Liver (tissue), 8 donors: ENCODE measurements at regions not wholly inside any gene's neighbourhood (a gene's known extent, or its start where the extent isn't known, plus 50 kb on each side); places are given as distances from the start of the nearest gene placed in this dataset.

Experiments
- DNase-seq: peaks from one replicate; pipeline ENCODE4 v3.0.0-alpha.2; 2017; ENCODE audit warnings: low spot score
- H3K27ac ChIP-seq, 2 donors: one replicate each; pipeline ENCODE4 v1.7.0; 2013; ENCODE audit warnings: inconsistent platforms in 2 of 2, low read length in 2 of 2, control low read depth in 1 of 2, low read depth in 1 of 2, mild to moderate bottlenecking in 1 of 2
- H3K27me3 ChIP-seq, 4 donors: one replicate each; pipeline versions ENCODE4 v1.6.1 to v1.7.0; 2013; ENCODE audit warnings: low read length in 3 of 4, inconsistent platforms in 1 of 4, mild to moderate bottlenecking in 1 of 4, moderate library complexity in 1 of 4; ENCODE audit not compliant: control insufficient read depth in 4 of 4, insufficient read depth in 4 of 4
- H3K36me3 ChIP-seq, 4 donors: one replicate each; pipeline versions ENCODE4 v1.6.1 to v1.7.0; 2013; ENCODE audit warnings: low read length in 3 of 4, mild to moderate bottlenecking in 3 of 4, low read depth in 1 of 4, moderate library complexity in 1 of 4; ENCODE audit not compliant: control insufficient read depth in 4 of 4, insufficient read depth in 3 of 4
- H3K4me1 ChIP-seq, 4 donors: one replicate each; pipeline versions ENCODE4 v1.6.1 to v1.7.0; 2013; ENCODE audit warnings: low read length in 3 of 4, mild to moderate bottlenecking in 3 of 4, moderate library complexity in 1 of 4; ENCODE audit not compliant: control insufficient read depth in 4 of 4, insufficient read depth in 4 of 4
- H3K4me3 ChIP-seq, 3 donors: one replicate each; pipeline versions ENCODE4 v1.6.1 to v1.7.0; 2013; ENCODE audit warnings: low read length in 3 of 3, control low read depth in 1 of 3, low read depth in 1 of 3, mild to moderate bottlenecking in 1 of 3
- H3K9ac ChIP-seq, 2 donors: one replicate each; pipeline ENCODE4 v1.7.0; 2013; ENCODE audit warnings: low read length in 2 of 2, mild to moderate bottlenecking in 2 of 2, moderate library complexity in 2 of 2, control low read depth in 1 of 2, low read depth in 1 of 2
- H3K9me3 ChIP-seq, 4 donors: one replicate each; pipeline versions ENCODE4 v1.6.1 to v1.7.0; 2013; ENCODE audit warnings: low read length in 3 of 4; ENCODE audit not compliant: control insufficient read depth in 4 of 4
- EGR1 ChIP-seq, 2 donors: IDR thresholded peaks; 2 replicates each; pipeline ENCODE4 v1.6.1; 2016 to 2018; ENCODE audit warnings: antibody characterized with exemption in 2 of 2, low read depth in 2 of 2
- FOXA2 ChIP-seq: IDR thresholded peaks from 2 replicates; pipeline ENCODE4 v1.6.1; 2016; ENCODE audit warnings: antibody characterized with exemption
- HNF4A ChIP-seq, 2 donors: conservative IDR thresholded peaks; 2 replicates each; pipeline ENCODE4 v1.6.1; 2016; ENCODE audit warnings: antibody characterized with exemption in 2 of 2, mild to moderate bottlenecking in 2 of 2
- HNF4G ChIP-seq: IDR thresholded peaks from 2 replicates; pipeline ENCODE4 v1.6.1; 2016; ENCODE audit warnings: antibody characterized with exemption
- JUND ChIP-seq, 2 donors: IDR thresholded peaks; 2 replicates each; pipeline ENCODE4 v1.6.1; 2016; ENCODE audit warnings: antibody characterized with exemption in 2 of 2
- NR2F2 ChIP-seq: IDR thresholded peaks from 2 replicates; pipeline ENCODE4 v1.6.1; 2016; ENCODE audit warnings: antibody characterized with exemption
- RAD21 ChIP-seq, 2 donors: IDR thresholded peaks; 2 replicates each; pipeline ENCODE4 v1.6.1; 2016; ENCODE audit warnings: antibody characterized with exemption in 2 of 2, mild to moderate bottlenecking in 2 of 2
- RXRA ChIP-seq, 2 donors: IDR thresholded peaks; 2 replicates each; pipeline ENCODE4 v1.6.1; 2017 to 2018; ENCODE audit warnings: antibody characterized with exemption in 2 of 2, mild to moderate bottlenecking in 1 of 2
- SP1 ChIP-seq: IDR thresholded peaks from 2 replicates; pipeline ENCODE4 v1.6.1; 2018; ENCODE audit warnings: antibody characterized with exemption, mild to moderate bottlenecking
- YY1 ChIP-seq: IDR thresholded peaks from 2 replicates; pipeline ENCODE4 v1.6.1; 2016; ENCODE audit warnings: antibody characterized with exemption, mild to moderate bottlenecking
- WGBS: extraction: QIAGEN DNeasy Blood & Tissue Kit; methylation state at CpG from one replicate; pipeline ENCODE4 v1.1.7; 2013; 5-methylcytosine and 5-hydroxymethylcytosine counted together
- TF ChIP-seq, protein P1 (sequence below): IDR thresholded peaks from 2 replicates; pipeline ENCODE4 v1.6.1; 2016; ENCODE audit warnings: antibody characterized with exemption
- TF ChIP-seq, protein P2 (sequence below): fragments of 150-350 bp; IDR thresholded peaks from 2 replicates; pipeline ENCODE4 v1.5.1; 2017; ENCODE audit warnings: improper control_type of control experiment, low read depth, low read length; ENCODE audit not compliant: missing input control
- TF ChIP-seq, protein P3 (sequence below): IDR thresholded peaks from 2 replicates; pipeline ENCODE4 v1.6.1; 2016; ENCODE audit warnings: antibody characterized with exemption
- TF ChIP-seq, protein P4 (sequence below): IDR thresholded peaks from 2 replicates; pipeline ENCODE4 v1.6.1; 2016; ENCODE audit warnings: antibody characterized with exemption
- TF ChIP-seq, protein P5 (sequence below): IDR thresholded peaks from 2 replicates; pipeline ENCODE4 v1.6.1; 2016; ENCODE audit warnings: antibody characterized with exemption, mild to moderate bottlenecking
- donor health status: healthy.
- donor health status: healthy.
- donor health status: healthy.
- donor health status: healthy.
- donor health status: healthy.

DNA sequence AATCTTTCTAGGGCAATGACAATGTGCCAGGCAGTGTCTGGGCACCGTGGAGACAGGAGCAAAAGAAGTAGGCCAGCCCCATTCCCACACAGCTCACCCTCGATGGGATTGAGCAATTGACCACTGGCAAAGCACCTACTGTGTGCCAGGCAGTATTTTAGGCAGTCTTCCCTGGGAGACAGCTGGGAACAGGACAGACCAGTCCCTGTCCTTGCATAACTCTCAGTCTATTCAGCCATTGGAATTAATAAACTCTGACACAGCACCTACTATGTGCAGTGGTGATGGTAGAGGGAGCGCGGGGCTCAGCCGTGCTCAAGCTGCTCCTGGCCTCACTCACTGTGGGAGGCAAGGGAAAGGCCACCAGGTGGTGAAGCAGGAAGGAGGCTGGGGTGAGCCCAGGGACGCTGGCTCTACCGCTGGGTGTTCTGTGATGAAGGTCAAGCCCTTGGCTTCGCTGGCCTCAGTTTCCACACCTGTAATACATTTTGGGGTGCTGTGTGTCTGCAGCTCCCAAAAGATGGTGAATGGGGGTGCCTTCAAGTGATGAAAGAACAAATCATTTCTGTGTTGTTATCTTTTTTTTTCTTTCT lies 122.3 kb upstream of the PMEPA1 start:
- no peak overlapping the region for H3K27ac ChIP-seq
- H3K9me3 ChIP-seq, result no peaks in the 10 kb centered on the region
- WGBS, result 76% methylated on average over 8 of the region's 8 CpGs
- H3K27me3 ChIP-seq, result peaks cover 0 to 7% (median 0%) of the 10 kb centered on the region in 4 donors
- no peak overlapping the region for H3K9ac ChIP-seq
- no peak overlapping the region for H3K4me3 ChIP-seq
- no peaks in the 10 kb centered on the region for H3K36me3 ChIP-seq
- no peak for DNase-seq
- TF ChIP-seq HNF4A (conservative IDR thresholded peaks at IDR 0.05) (no peak), SP1 (no peak), EGR1 (IDR thresholded peaks at IDR 0.05; ENCODE audit: low read depth in 2 of 2) (no peak), RAD21 (IDR thresholded peaks at IDR 0.05) (no peak), JUND (IDR thresholded peaks at IDR 0.05) (no peak), RXRA (IDR thresholded peaks at IDR 0.05) (no peak), HNF4G (no peak)
- TF ChIP-seq, protein P1, sequence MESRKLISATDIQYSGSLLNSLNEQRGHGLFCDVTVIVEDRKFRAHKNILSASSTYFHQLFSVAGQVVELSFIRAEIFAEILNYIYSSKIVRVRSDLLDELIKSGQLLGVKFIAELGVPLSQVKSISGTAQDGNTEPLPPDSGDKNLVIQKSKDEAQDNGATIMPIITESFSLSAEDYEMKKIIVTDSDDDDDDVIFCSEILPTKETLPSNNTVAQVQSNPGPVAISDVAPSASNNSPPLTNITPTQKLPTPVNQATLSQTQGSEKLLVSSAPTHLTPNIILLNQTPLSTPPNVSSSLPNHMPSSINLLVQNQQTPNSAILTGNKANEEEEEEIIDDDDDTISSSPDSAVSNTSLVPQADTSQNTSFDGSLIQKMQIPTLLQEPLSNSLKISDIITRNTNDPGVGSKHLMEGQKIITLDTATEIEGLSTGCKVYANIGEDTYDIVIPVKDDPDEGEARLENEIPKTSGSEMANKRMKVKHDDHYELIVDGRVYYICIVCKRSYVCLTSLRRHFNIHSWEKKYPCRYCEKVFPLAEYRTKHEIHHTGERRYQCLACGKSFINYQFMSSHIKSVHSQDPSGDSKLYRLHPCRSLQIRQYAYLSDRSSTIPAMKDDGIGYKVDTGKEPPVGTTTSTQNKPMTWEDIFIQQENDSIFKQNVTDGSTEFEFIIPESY, result no peak
- TF ChIP-seq, protein P2, sequence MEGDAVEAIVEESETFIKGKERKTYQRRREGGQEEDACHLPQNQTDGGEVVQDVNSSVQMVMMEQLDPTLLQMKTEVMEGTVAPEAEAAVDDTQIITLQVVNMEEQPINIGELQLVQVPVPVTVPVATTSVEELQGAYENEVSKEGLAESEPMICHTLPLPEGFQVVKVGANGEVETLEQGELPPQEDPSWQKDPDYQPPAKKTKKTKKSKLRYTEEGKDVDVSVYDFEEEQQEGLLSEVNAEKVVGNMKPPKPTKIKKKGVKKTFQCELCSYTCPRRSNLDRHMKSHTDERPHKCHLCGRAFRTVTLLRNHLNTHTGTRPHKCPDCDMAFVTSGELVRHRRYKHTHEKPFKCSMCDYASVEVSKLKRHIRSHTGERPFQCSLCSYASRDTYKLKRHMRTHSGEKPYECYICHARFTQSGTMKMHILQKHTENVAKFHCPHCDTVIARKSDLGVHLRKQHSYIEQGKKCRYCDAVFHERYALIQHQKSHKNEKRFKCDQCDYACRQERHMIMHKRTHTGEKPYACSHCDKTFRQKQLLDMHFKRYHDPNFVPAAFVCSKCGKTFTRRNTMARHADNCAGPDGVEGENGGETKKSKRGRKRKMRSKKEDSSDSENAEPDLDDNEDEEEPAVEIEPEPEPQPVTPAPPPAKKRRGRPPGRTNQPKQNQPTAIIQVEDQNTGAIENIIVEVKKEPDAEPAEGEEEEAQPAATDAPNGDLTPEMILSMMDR, result no peak
- TF ChIP-seq, protein P3, sequence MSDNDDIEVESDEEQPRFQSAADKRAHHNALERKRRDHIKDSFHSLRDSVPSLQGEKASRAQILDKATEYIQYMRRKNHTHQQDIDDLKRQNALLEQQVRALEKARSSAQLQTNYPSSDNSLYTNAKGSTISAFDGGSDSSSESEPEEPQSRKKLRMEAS, result no peak
- no peaks in the 10 kb centered on the region for H3K4me1 ChIP-seq

DNA sequence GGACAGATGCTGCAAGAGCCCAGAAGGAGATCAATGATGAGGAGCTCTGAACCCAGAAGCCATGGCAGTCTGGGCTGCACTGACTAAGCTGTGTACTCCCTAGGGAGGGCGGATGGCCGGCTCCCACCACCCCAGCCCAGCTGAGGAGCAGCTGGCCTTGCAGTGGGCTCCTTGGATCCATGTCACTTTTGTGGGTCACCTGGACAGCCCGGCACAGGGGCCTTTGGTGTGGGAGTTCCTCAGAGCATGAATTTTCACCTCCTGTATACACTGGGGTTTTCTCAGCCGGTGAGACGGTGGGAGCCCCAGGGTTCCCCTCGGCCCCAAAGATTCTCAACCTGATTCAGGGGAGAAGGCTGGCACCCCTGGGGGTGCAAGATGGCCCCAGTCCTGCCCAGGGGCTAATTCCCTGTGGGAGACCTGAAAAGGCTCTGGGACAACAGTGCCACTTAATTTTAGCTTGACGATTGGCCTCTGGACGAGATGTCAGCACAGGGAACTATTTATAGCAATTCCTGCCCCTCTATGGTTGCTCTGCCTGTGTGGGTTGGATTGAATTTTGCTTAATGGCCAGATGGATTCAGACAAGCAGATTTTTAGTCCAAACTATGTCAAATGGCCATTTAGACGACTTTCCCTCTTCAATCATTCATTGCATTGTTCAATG lies 121.6 kb upstream of the PMEPA1 start:
- no peak overlapping the region for H3K27ac ChIP-seq
- DNase-seq, result no peak
- no peak for TF ChIP-seq EGR1 (IDR thresholded peaks at IDR 0.05; ENCODE audit: low read depth in 2 of 2)
- TF ChIP-seq RXRA (IDR thresholded peaks at IDR 0.05), result no peak
- TF ChIP-seq HNF4G, result no peak
- TF ChIP-seq, protein P3, result no peak
- TF ChIP-seq, protein P4, sequence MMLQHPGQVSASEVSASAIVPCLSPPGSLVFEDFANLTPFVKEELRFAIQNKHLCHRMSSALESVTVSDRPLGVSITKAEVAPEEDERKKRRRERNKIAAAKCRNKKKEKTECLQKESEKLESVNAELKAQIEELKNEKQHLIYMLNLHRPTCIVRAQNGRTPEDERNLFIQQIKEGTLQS, result no peak
- TF ChIP-seq YY1, result no peak
- TF ChIP-seq, protein P5, sequence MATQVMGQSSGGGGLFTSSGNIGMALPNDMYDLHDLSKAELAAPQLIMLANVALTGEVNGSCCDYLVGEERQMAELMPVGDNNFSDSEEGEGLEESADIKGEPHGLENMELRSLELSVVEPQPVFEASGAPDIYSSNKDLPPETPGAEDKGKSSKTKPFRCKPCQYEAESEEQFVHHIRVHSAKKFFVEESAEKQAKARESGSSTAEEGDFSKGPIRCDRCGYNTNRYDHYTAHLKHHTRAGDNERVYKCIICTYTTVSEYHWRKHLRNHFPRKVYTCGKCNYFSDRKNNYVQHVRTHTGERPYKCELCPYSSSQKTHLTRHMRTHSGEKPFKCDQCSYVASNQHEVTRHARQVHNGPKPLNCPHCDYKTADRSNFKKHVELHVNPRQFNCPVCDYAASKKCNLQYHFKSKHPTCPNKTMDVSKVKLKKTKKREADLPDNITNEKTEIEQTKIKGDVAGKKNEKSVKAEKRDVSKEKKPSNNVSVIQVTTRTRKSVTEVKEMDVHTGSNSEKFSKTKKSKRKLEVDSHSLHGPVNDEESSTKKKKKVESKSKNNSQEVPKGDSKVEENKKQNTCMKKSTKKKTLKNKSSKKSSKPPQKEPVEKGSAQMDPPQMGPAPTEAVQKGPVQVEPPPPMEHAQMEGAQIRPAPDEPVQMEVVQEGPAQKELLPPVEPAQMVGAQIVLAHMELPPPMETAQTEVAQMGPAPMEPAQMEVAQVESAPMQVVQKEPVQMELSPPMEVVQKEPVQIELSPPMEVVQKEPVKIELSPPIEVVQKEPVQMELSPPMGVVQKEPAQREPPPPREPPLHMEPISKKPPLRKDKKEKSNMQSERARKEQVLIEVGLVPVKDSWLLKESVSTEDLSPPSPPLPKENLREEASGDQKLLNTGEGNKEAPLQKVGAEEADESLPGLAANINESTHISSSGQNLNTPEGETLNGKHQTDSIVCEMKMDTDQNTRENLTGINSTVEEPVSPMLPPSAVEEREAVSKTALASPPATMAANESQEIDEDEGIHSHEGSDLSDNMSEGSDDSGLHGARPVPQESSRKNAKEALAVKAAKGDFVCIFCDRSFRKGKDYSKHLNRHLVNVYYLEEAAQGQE, result no peak
- TF ChIP-seq FOXA2, result no peak
- TF ChIP-seq NR2F2, result no peak
- no peak for TF ChIP-seq RAD21 (IDR thresholded peaks at IDR 0.05)
- no peaks in the 10 kb centered on the region for H3K4me1 ChIP-seq
- H3K9me3 ChIP-seq, result no peaks in the 10 kb centered on the region
- no peak overlapping the region for H3K4me3 ChIP-seq
- WGBS, result 72% methylated on average over 9 of the region's 9 CpGs
- no peaks in the 10 kb centered on the region for H3K36me3 ChIP-seq
- peaks cover 0 to 7% (median 0%) of the 10 kb centered on the region in 4 donors for H3K27me3 ChIP-seq
- no peak overlapping the region for H3K9ac ChIP-seq
